ENCODE measurements at regions not wholly inside any gene's neighbourhood (a gene's known extent, or its start where the extent isn't known, plus 50 kb on each side); places are given as distances from the start of the nearest gene placed in this dataset.

GRCh38 chr18:53753601-53754000 lies 470.9 kb downstream of the MBD2 start:
- H2AFZ ChIP-seq (ENCODE audit: low read length), result no peak overlapping the region
- no peaks in the 10 kb centered on the region for H3K9me3 ChIP-seq (ENCODE audit: low read depth, low read length)
- DNase-seq (ENCODE audit: insufficient read length, low spot score, missing footprints), result no peak
- no peaks in the 10 kb centered on the region for H3K79me2 ChIP-seq (ENCODE audit: insufficient read depth, low read length)
- no peak for TF ChIP-seq CTCF (IDR thresholded peaks at IDR 0.05; ENCODE audit: extremely low read depth, low read depth, low read length)
- no peaks in the 10 kb centered on the region for H3K36me3 ChIP-seq (ENCODE audit: insufficient read depth, low read length)
- no peaks in the 10 kb centered on the region for H3K27me3 ChIP-seq (ENCODE audit: insufficient read depth, low read length)
- no peak overlapping the region for H3K4me2 ChIP-seq (ENCODE audit: insufficient read depth, low read length)
- H3K4me3 ChIP-seq (ENCODE audit: insufficient read depth, low read length), result no peak overlapping the region
- H4K20me1 ChIP-seq (ENCODE audit: insufficient read depth, low read length), result no peaks in the 10 kb centered on the region
- no peak overlapping the region for H3K27ac ChIP-seq (ENCODE audit: low read depth, low read length)
- no peaks in the 10 kb centered on the region for H3K4me1 ChIP-seq (ENCODE audit: insufficient read depth, low read length)

DNA sequence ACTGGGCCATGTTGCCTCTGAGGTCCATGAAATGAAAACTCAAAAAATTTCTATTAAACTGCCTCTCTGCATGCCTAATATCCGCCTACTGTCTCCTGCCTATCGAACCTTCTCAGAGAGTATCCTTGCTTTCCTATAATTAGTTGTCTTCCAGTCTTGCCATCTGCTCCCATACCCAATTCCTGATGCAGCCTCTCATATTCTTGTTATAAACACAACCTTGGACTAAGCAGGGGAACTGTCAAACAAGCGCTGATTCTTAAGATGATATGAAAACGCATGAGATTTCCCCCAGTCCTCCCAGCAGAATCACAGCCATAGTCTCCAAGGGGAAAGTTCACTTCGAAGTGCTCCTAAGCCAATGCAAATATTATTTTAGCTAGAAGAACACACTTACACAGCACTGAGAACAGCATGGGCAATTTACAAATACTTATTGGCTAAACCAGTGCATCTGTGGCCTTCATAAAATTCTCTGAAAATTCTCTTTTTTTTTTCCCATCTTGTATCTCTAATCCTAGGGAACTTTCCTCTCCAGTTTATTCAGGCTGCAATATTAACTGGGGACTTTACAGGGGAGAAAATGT lies 471.6 kb downstream of the MBD2 start:
- Histone ChIP-seq H3K27ac (ENCODE audit: low read depth, low read length) (no peak overlapping the region), H3K9me3 (ENCODE audit: low read depth, low read length) (no peaks in the 10 kb centered on the region), H3K4me2 (ENCODE audit: insufficient read depth, low read length) (no peak overlapping the region), H4K20me1 (ENCODE audit: insufficient read depth, low read length) (no peaks in the 10 kb centered on the region), H3K36me3 (ENCODE audit: insufficient read depth, low read length) (no peaks in the 10 kb centered on the region), H2AFZ (ENCODE audit: low read length) (no peak overlapping the region), H3K79me2 (ENCODE audit: insufficient read depth, low read length) (no peaks in the 10 kb centered on the region), H3K4me1 (ENCODE audit: insufficient read depth, low read length) (no peaks in the 10 kb centered on the region), H3K4me3 (ENCODE audit: insufficient read depth, low read length) (no peak overlapping the region), H3K27me3 (ENCODE audit: insufficient read depth, low read length) (no peaks in the 10 kb centered on the region)
- DNase-seq (ENCODE audit: insufficient read length, low spot score, missing footprints), result no peak
- no peak for TF ChIP-seq CTCF (IDR thresholded peaks at IDR 0.05; ENCODE audit: extremely low read depth, low read depth, low read length)

DNA sequence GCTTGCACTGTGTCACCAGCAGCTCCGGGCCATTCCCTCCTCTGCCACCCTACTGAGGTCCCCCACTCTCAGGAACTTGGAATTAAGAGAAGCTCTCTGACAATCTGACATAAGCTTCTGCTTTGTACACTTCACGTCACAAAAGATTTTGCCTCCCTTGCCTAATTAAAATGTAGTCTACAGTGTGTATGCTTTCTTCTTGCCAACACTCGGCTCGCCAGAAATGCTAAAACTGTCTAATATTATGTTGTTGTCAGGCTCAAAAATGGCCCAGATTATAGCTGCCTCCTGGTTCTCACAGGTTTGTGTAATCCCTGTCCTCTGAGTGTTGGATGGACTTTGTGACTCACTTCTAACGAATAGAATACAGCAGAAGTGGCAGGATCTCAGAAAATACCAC lies 474.7 kb downstream of the MBD2 start:
- H3K9me3 ChIP-seq (ENCODE audit: low read depth, low read length), result no peaks in the 10 kb centered on the region
- no peaks in the 10 kb centered on the region for H3K79me2 ChIP-seq (ENCODE audit: insufficient read depth, low read length)
- H3K36me3 ChIP-seq (ENCODE audit: insufficient read depth, low read length), result no peaks in the 10 kb centered on the region
- H3K4me3 ChIP-seq (ENCODE audit: insufficient read depth, low read length), result no peak overlapping the region
- H4K20me1 ChIP-seq (ENCODE audit: insufficient read depth, low read length), result no peaks in the 10 kb centered on the region
- H3K4me1 ChIP-seq (ENCODE audit: insufficient read depth, low read length), result no peaks in the 10 kb centered on the region
- no peak overlapping the region for H2AFZ ChIP-seq (ENCODE audit: low read length)
- H3K27ac ChIP-seq (ENCODE audit: low read depth, low read length), result no peak overlapping the region
- no peak for DNase-seq (ENCODE audit: insufficient read length, low spot score, missing footprints)
- no peak overlapping the region for H3K4me2 ChIP-seq (ENCODE audit: insufficient read depth, low read length)
- no peak for TF ChIP-seq CTCF (IDR thresholded peaks at IDR 0.05; ENCODE audit: extremely low read depth, low read depth, low read length)
- H3K27me3 ChIP-seq (ENCODE audit: insufficient read depth, low read length), result no peaks in the 10 kb centered on the region

DNA sequence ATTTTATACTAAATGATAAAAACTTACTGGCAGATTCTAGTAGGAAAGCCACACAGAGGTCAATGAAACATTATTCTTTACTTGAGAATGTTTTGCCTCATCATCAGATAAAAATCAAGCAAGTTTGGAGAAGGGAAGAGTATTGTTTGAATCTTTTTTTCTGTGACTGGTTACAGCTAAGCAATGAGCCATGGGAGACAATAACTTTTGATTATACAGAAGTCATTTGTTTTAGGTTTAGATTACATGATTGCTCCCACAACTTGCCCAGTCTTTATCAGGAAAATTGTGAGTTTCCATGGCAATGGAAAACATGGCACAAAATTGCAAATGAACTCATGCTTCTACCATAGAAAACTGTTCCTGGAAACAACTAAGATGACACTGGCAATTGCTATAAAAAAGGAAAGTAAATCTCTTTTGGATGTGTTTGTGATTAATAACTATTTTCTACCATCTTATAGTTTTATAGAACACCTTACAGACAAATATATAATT lies 476.8 kb downstream of the MBD2 start:
- Histone ChIP-seq H3K4me1 (ENCODE audit: insufficient read depth, low read length) (no peaks in the 10 kb centered on the region), H3K9me3 (ENCODE audit: low read depth, low read length) (no peaks in the 10 kb centered on the region), H3K27me3 (ENCODE audit: insufficient read depth, low read length) (no peaks in the 10 kb centered on the region), H3K27ac (ENCODE audit: low read depth, low read length) (no peak overlapping the region), H3K4me3 (ENCODE audit: insufficient read depth, low read length) (no peak overlapping the region), H4K20me1 (ENCODE audit: insufficient read depth, low read length) (no peaks in the 10 kb centered on the region), H3K4me2 (ENCODE audit: insufficient read depth, low read length) (no peak overlapping the region), H2AFZ (ENCODE audit: low read length) (no peak overlapping the region), H3K79me2 (ENCODE audit: insufficient read depth, low read length) (no peaks in the 10 kb centered on the region), H3K36me3 (ENCODE audit: insufficient read depth, low read length) (no peaks in the 10 kb centered on the region)
- no peak for DNase-seq (ENCODE audit: insufficient read length, low spot score, missing footprints)
- TF ChIP-seq CTCF (IDR thresholded peaks at IDR 0.05; ENCODE audit: extremely low read depth, low read depth, low read length), result no peak
